Stimulated activated CD4-positive, alpha-beta T cell treated with anti-CD3 and anti-CD28 coated beads, Interleukin-12 subunit alpha, Interleukin-12 subunit beta, amount 100 ng/mL, for 48 hours (primary cell): ENCODE measurements at regions not wholly inside any gene's neighbourhood (a gene's known extent, or its start where the extent isn't known, plus 50 kb on each side); places are given as distances from the start of the nearest gene placed in this dataset.
"Not testable (repeated sequence)": the region's sequence is repeated elsewhere in the genome, so short reads cannot be mapped to it uniquely, and the experiment has no call there.

Experiments
- DNase-seq, 3 donors: peaks; one replicate each; pipeline ENCODE4 v3.0.0-alpha.2; 2020; ENCODE audit warnings: low read depth in 2 of 3, low spot score in 1 of 3

GRCh38 chr2:8333832-8334187, 348.0 kb upstream of the ID2 start:
- not testable (repeated sequence) for DNase-seq

GRCh38 chr2:8334866-8335325, 347.0 kb upstream of the ID2 start:
- no peak for DNase-seq

- no peak for DNase-seq
Observed at GRCh38 chr2:8335801-8336200, 346.1 kb upstream of the ID2 start.

- peak in 1 of 3 donors; percentile 7 for DNase-seq
Observed at GRCh38 chr2:8337321-8337720, 344.5 kb upstream of the ID2 start.

- DNase-seq: no peak
Observed at GRCh38 chr2:8342407-8342806, 339.4 kb upstream of the ID2 start.

GRCh38 chr2:8343031-8343430, 338.8 kb upstream of the ID2 start:
- DNase-seq: no peak

GRCh38 chr2:8344144-8345097, 337.4 kb upstream of the ID2 start:
- no peak for DNase-seq

GRCh38 chr2:8345200-8345599, 336.7 kb upstream of the ID2 start:
- DNase-seq: no peak

GRCh38 chr2:8346208-8346607, 335.6 kb upstream of the ID2 start:
- no peak for DNase-seq

- DNase-seq: no peak
Observed at GRCh38 chr2:8346706-8347430, 335.0 kb upstream of the ID2 start.

- not testable (repeated sequence) for DNase-seq
Observed at GRCh38 chr2:8348911-8349310, 332.9 kb upstream of the ID2 start.

GRCh38 chr2:8352296-8352695, 329.6 kb upstream of the ID2 start:
- DNase-seq: no peak

- no peak for DNase-seq
Observed at GRCh38 chr2:8352989-8353388, 328.9 kb upstream of the ID2 start.

GRCh38 chr2:8355102-8355859, 326.6 kb upstream of the ID2 start:
- DNase-seq: no peak

- no peak for DNase-seq
Observed at GRCh38 chr2:8357738-8358518, 323.9 kb upstream of the ID2 start.

GRCh38 chr2:8361930-8362329, 319.9 kb upstream of the ID2 start:
- no peak for DNase-seq

- DNase-seq: no peak
Observed at GRCh38 chr2:8363161-8363560, 318.7 kb upstream of the ID2 start.

GRCh38 chr2:8364668-8365067, 317.2 kb upstream of the ID2 start:
- DNase-seq: no peak

GRCh38 chr2:8365331-8365910, 316.4 kb upstream of the ID2 start:
- DNase-seq: no peak

GRCh38 chr2:8367833-8368232, 314.0 kb upstream of the ID2 start:
- no peak for DNase-seq
